ENCODE measurements at regions not wholly inside any gene's neighbourhood (a gene's known extent, or its start where the extent isn't known, plus 50 kb on each side); places are given as distances from the start of the nearest gene placed in this dataset.

- no peak for DNase-seq (ENCODE audit: low read depth, low spot score)
Measured at GRCh38 chr13:90388887-90389452, 958.5 kb upstream of the MIR17HG start.

GRCh38 chr13:90389537-90389936, 958.0 kb upstream of the MIR17HG start:
- no peak for DNase-seq (ENCODE audit: low read depth, low spot score)

GRCh38 chr13:90393408-90393807, 954.1 kb upstream of the MIR17HG start:
- DNase-seq (ENCODE audit: low read depth, low spot score): no peak

- no peak for DNase-seq (ENCODE audit: low read depth, low spot score)
Measured at GRCh38 chr13:90395348-90395747, 952.1 kb upstream of the MIR17HG start.

GRCh38 chr13:90395846-90396245, 951.6 kb upstream of the MIR17HG start:
- DNase-seq (ENCODE audit: low read depth, low spot score): no peak

GRCh38 chr13:90396266-90396665, 951.2 kb upstream of the MIR17HG start:
- DNase-seq (ENCODE audit: low read depth, low spot score): no peak

- DNase-seq (ENCODE audit: low read depth, low spot score): no peak
Measured at GRCh38 chr13:90397503-90397902, 950.0 kb upstream of the MIR17HG start.

GRCh38 chr13:90400372-90400771, 947.1 kb upstream of the MIR17HG start:
- no peak for DNase-seq (ENCODE audit: low read depth, low spot score)

- DNase-seq (ENCODE audit: low read depth, low spot score): no peak
Measured at GRCh38 chr13:90401150-90401549, 946.3 kb upstream of the MIR17HG start.

GRCh38 chr13:90402102-90402501, 945.4 kb upstream of the MIR17HG start:
- no peak for DNase-seq (ENCODE audit: low read depth, low spot score)

GRCh38 chr13:90402613-90403012, 944.9 kb upstream of the MIR17HG start:
- no peak for DNase-seq (ENCODE audit: low read depth, low spot score)

- no peak for DNase-seq (ENCODE audit: low read depth, low spot score)
Measured at GRCh38 chr13:90403330-90404082, 944.0 kb upstream of the MIR17HG start.

GRCh38 chr13:90405301-90405700, 942.2 kb upstream of the MIR17HG start:
- DNase-seq (ENCODE audit: low read depth, low spot score): no peak

- DNase-seq (ENCODE audit: low read depth, low spot score): no peak
Measured at GRCh38 chr13:90412980-90413379, 934.5 kb upstream of the MIR17HG start.

GRCh38 chr13:90413548-90413947, 933.9 kb upstream of the MIR17HG start:
- no peak for DNase-seq (ENCODE audit: low read depth, low spot score)

- DNase-seq (ENCODE audit: low read depth, low spot score): no peak
Measured at GRCh38 chr13:90414691-90415596, 932.5 kb upstream of the MIR17HG start.

- DNase-seq (ENCODE audit: low read depth, low spot score): no peak
Measured at GRCh38 chr13:90415902-90416301, 931.6 kb upstream of the MIR17HG start.

GRCh38 chr13:90416519-90416918, 931.0 kb upstream of the MIR17HG start:
- no peak for DNase-seq (ENCODE audit: low read depth, low spot score)

- DNase-seq (ENCODE audit: low read depth, low spot score): no peak
Measured at GRCh38 chr13:90416938-90417337, 930.5 kb upstream of the MIR17HG start.

- no peak for DNase-seq (ENCODE audit: low read depth, low spot score)
Measured at GRCh38 chr13:90420683-90421082, 926.8 kb upstream of the MIR17HG start.

GRCh38 chr13:90427322-90428272, 919.9 kb upstream of the MIR17HG start:
- DNase-seq (ENCODE audit: low read depth, low spot score): no peak
